OCI-LY1 (cell line): ENCODE measurements at regions not wholly inside any gene's neighbourhood (a gene's known extent, or its start where the extent isn't known, plus 50 kb on each side); places are given as distances from the start of the nearest gene placed in this dataset.

ENCODE experiments used
- H2AFZ ChIP-seq: fragments of 200-600 bp; sonication (generic), shearing (Covaris generic); 2 replicates; pipeline ENCODE4 v1.6.0; 2014; ENCODE audit warnings: antibody characterized with exemption, mild to moderate bottlenecking, low read length
- H3F3A ChIP-seq: fragments of 200-600 bp; sonication (generic), shearing (Covaris generic); 2 replicates; pipeline ENCODE4 v1.6.0; 2014; ENCODE audit warnings: mild to moderate bottlenecking, antibody characterized with exemption, low read length, moderate library complexity; ENCODE audit not compliant: insufficient read depth
- H3K27ac ChIP-seq: fragments of 200-600 bp; sonication (generic); 2 replicates; pipeline ENCODE4 v1.5.1; 2014; ENCODE audit warnings: low read length, mixed run types, mild to moderate bottlenecking, low read depth; ENCODE audit not compliant: poor library complexity, severe bottlenecking
- H3K27me3 ChIP-seq: fragments of 200-600 bp; sonication (generic); 2 replicates; pipeline ENCODE4 v1.6.0; 2014; ENCODE audit warnings: antibody characterized with exemption, mild to moderate bottlenecking, low read length, moderate library complexity; ENCODE audit not compliant: insufficient read depth
- H3K36me3 ChIP-seq: fragments of 200-600 bp; sonication (generic); 2 replicates; pipeline ENCODE4 v1.6.1; 2014; ENCODE audit warnings: mild to moderate bottlenecking, antibody characterized with exemption, low read length, moderate library complexity, mixed read lengths; ENCODE audit not compliant: insufficient read depth
- H3K4me1 ChIP-seq: fragments of 200-600 bp; sonication (generic); 2 replicates; pipeline ENCODE4 v1.5.1; 2014; ENCODE audit warnings: mild to moderate bottlenecking, low read length, moderate library complexity; ENCODE audit not compliant: insufficient read depth, severe bottlenecking
- H3K4me2 ChIP-seq: fragments of 200-600 bp; sonication (generic), shearing (Covaris generic); 2 replicates; pipeline ENCODE4 v1.6.1; 2014; ENCODE audit warnings: low read length
- H3K4me3 ChIP-seq: fragments of 200-600 bp; sonication (generic); 2 replicates; pipeline ENCODE4 v1.5.1; 2014; ENCODE audit warnings: low read length, low read depth, mild to moderate bottlenecking, mixed read lengths; ENCODE audit not compliant: poor library complexity, severe bottlenecking
- H3K79me2 ChIP-seq: fragments of 200-600 bp; shearing (Covaris generic); 2 replicates; pipeline ENCODE4 v1.6.1; 2016; ENCODE audit warnings: mixed run types, low read length, mixed read lengths; ENCODE audit not compliant: insufficient read depth
- H3K9ac ChIP-seq: fragments of 200-600 bp; sonication (generic), shearing (Covaris generic); 2 replicates; pipeline ENCODE4 v1.6.1; 2014; ENCODE audit warnings: mild to moderate bottlenecking, low read length, mixed read lengths
- H3K9me2 ChIP-seq: fragments of 200-600 bp; sonication (generic), shearing (Covaris generic); 2 replicates; pipeline ENCODE4 v1.6.1; 2014; ENCODE audit warnings: low read depth, mild to moderate bottlenecking, low read length, mixed read lengths
- H3K9me3 ChIP-seq: fragments of 200-600 bp; shearing (Covaris generic); 2 replicates; pipeline ENCODE4 v1.6.1; 2014; ENCODE audit warnings: low read length, mixed read lengths
- H4K20me1 ChIP-seq: fragments of 200-600 bp; sonication (generic), shearing (Covaris generic); 2 replicates; pipeline ENCODE4 v1.6.0; 2016; ENCODE audit warnings: mild to moderate bottlenecking, low read length; ENCODE audit not compliant: insufficient read depth
- EZH2 ChIP-seq: fragments of 200-600 bp; sonication (generic), shearing (Covaris generic); IDR thresholded peaks from 2 replicates; pipeline ENCODE4 v1.8.0; 2017; ENCODE audit warnings: borderline replicate concordance, mixed run types, mild to moderate bottlenecking, antibody characterized with exemption, low read length, moderate library complexity, mixed read lengths
- TF ChIP-seq, protein P1 (sequence below): fragments of 200-600 bp; sonication (generic), shearing (Covaris generic); IDR thresholded peaks from 2 replicates; pipeline ENCODE4 v1.5.1; 2017; ENCODE audit warnings: mild to moderate bottlenecking, antibody characterized with exemption, low read length, moderate library complexity, mixed read lengths

DNA sequence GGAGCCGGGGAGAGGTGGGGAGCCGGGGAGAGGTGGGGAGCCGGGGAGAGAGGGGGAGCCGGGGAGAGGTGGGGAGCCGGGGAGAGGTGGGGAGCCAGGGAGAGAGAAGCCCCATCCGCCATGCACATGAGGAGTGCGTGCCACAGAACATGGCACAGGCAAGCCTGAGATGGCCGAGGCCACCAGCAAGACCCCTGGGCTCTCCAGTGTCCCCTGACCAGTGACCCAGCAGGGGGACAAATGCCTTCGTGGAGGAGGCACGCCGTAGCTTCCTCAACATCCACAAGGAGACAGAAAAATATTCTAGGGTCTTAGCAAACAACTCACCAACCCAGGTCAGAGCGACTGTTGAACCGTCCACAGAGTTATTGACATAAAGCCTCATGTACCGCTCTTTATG, 618.8 kb downstream of the TBC1D22A start:
- H4K20me1 ChIP-seq, result no peaks in the 10 kb centered on the region
- no peak overlapping the region for H3K9ac ChIP-seq
- no peak overlapping the region for H3K4me3 ChIP-seq
- no peaks in the 10 kb centered on the region for H3K4me1 ChIP-seq
- no peaks in the 10 kb centered on the region for H3K36me3 ChIP-seq
- H3K9me3 ChIP-seq, result no peaks in the 10 kb centered on the region
- H3K4me2 ChIP-seq, result no peak overlapping the region
- H2AFZ ChIP-seq, result no peak overlapping the region
- no peaks in the 10 kb centered on the region for H3K79me2 ChIP-seq
- H3K9me2 ChIP-seq, result no peaks in the 10 kb centered on the region
- TF ChIP-seq, protein P1, sequence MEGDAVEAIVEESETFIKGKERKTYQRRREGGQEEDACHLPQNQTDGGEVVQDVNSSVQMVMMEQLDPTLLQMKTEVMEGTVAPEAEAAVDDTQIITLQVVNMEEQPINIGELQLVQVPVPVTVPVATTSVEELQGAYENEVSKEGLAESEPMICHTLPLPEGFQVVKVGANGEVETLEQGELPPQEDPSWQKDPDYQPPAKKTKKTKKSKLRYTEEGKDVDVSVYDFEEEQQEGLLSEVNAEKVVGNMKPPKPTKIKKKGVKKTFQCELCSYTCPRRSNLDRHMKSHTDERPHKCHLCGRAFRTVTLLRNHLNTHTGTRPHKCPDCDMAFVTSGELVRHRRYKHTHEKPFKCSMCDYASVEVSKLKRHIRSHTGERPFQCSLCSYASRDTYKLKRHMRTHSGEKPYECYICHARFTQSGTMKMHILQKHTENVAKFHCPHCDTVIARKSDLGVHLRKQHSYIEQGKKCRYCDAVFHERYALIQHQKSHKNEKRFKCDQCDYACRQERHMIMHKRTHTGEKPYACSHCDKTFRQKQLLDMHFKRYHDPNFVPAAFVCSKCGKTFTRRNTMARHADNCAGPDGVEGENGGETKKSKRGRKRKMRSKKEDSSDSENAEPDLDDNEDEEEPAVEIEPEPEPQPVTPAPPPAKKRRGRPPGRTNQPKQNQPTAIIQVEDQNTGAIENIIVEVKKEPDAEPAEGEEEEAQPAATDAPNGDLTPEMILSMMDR, result no peak
- TF ChIP-seq EZH2, result no peak
- H3F3A ChIP-seq, result no peaks in the 10 kb centered on the region
- no peaks in the 10 kb centered on the region; the same call in 1 of the 2 replicates for H3K27me3 ChIP-seq
- no peak overlapping the region for H3K27ac ChIP-seq

DNA sequence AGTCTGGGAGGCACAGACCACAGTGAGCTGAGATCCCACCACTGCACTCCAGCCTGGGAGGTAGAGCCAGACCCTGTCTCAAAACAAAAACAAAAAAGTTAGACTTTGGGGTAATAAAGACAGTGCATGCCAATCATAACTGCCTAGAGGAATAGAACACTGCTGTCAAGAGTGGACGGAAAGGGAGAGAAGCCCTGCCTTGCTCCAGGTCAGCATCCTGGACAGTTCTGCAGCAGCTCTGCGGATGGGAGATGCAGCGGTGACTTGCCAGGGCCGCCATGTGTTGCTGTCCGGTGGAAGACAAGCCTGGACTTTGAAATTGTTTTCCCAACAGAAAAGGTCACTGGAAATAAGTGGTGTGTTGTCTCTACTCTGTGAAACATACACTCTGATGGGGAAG, 618.2 kb downstream of the TBC1D22A start:
- no peaks in the 10 kb centered on the region for H3K9me3 ChIP-seq
- TF ChIP-seq, protein P1, result no peak
- no peak for TF ChIP-seq EZH2
- no peak overlapping the region for H2AFZ ChIP-seq
- H3K4me2 ChIP-seq, result no peak overlapping the region
- no peak overlapping the region for H3K4me3 ChIP-seq
- no peak overlapping the region for H3K9ac ChIP-seq
- no peak overlapping the region for H3K27ac ChIP-seq
- H3K36me3 ChIP-seq, result no peaks in the 10 kb centered on the region
- no peaks in the 10 kb centered on the region for H4K20me1 ChIP-seq
- H3K27me3 ChIP-seq, result no peaks in the 10 kb centered on the region; the same call in 1 of the 2 replicates
- no peaks in the 10 kb centered on the region for H3K4me1 ChIP-seq
- H3F3A ChIP-seq, result no peaks in the 10 kb centered on the region
- no peaks in the 10 kb centered on the region for H3K9me2 ChIP-seq
- H3K79me2 ChIP-seq, result no peaks in the 10 kb centered on the region

DNA sequence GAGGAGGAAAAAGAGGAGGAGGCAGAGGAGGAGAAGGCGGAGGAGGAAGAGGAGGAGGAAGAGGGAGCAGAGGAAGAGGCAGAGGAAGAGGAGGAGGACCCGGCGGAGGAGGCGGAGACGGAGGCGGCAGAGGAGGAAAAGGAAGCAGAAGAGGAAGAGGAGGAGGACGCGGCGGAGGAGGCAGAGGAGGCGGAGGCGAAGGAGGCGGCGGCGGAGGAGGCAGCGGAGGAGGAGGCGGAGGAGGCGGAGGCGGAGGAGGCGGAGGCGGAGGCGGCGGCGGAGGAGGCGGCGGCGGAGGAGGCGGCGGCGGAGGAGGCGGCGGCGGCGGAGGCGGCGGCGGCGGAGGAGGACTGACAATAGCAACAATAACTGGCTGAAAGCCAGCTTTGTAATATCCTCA, 616.6 kb downstream of the TBC1D22A start:
- Histone ChIP-seq H3K4me2 (no peak overlapping the region), H3K27ac (no peak overlapping the region), H3K79me2 (no peaks in the 10 kb centered on the region), H2AFZ (no peak overlapping the region), H3K4me3 (no peak overlapping the region), H3K9me2 (no peaks in the 10 kb centered on the region), H3K9me3 (no peaks in the 10 kb centered on the region), H3K9ac (no peak overlapping the region), H3K4me1 (no peaks in the 10 kb centered on the region), H3K27me3 (no peaks in the 10 kb centered on the region), H3F3A (no peaks in the 10 kb centered on the region), H4K20me1 (no peaks in the 10 kb centered on the region), H3K36me3 (no peaks in the 10 kb centered on the region)
- TF ChIP-seq, protein P1, result no peak
- TF ChIP-seq EZH2, result no peak
